GM12878 (cell line): ENCODE measurements at regions not wholly inside any gene's neighbourhood (a gene's known extent, or its start where the extent isn't known, plus 50 kb on each side); places are given as distances from the start of the nearest gene placed in this dataset.
A peak's percentile ranks its signal among the peaks of the same experiment; 100 is the strongest.

Source experiments
- ATAC-seq: fragments of 200-7000 bp; cut with Tn5 transposase; 3 replicates; pipeline ENCODE4 v1.9.1; 2020; ENCODE audit warnings: mild to moderate bottlenecking, moderate library complexity
- BruUV-seq: library from RNA; stranded (reverse); fragments of 400-500 nt; replicated peaks from 2 replicates; lab custom pipeline; 2021; lab: Mats Ljungman, UMichigan
- CTCF ChIA-PET: fragments of 300-600 bp; sonication (Branson Sonifier 250); formaldehyde crosslinking; extraction: SDS; loops from one replicate; lab custom pipeline; 2021; ENCODE audit warnings: inconsistent platforms; lab: Yijun Ruan, JAX
- POLR2A ChIA-PET: fragments of 350-600 bp; formaldehyde crosslinking; extraction: SDS; loops from one replicate; lab custom pipeline; 2021; ENCODE audit warnings: inconsistent platforms; lab: Charles Lee
- RAD21 ChIA-PET: fragments of 300-600 bp; sonication (Branson Sonifier 250); formaldehyde crosslinking; loops from one replicate; lab custom pipeline; 2023; ENCODE audit warnings: antibody characterized with exemption; ENCODE audit not compliant: unreplicated experiment; lab: Charles Lee
- SMC1A ChIA-PET: fragments of 300-600 bp; sonication (Branson Sonifier 250); formaldehyde crosslinking; loops from one replicate; lab custom pipeline; 2023; ENCODE audit not compliant: unreplicated experiment, uncharacterized antibody; lab: Charles Lee
- DNase-seq: peaks from one replicate; pipeline ENCODE4 v3.0.0-alpha.2; 2011; ENCODE audit warnings: low read depth, low spot score
- FAIRE-seq: peaks from 3 replicates; lab custom pipeline; 2011; peaks lifted over from hg19 to GRCh38; lab: Jason Lieb, UNC
- H2AFZ ChIP-seq: 2 replicates; pipeline ENCODE4 v1.6.0; 2011; ENCODE audit warnings: low read depth, low read length, control low read depth; ENCODE audit not compliant: control insufficient read depth
- H3K27ac ChIP-seq: 2 replicates; pipeline ENCODE4 v1.5.1; 2011; ENCODE audit warnings: control low read depth; ENCODE audit not compliant: control insufficient read depth, insufficient read depth
- H3K27me3 ChIP-seq, 2 experiments: replicated peaks in 1 of 2; 2 replicates each; pipeline versions ENCODE4 v1.6.0 to v1.6.1; 2011; ENCODE audit warnings: low read length in 1 of 2; ENCODE audit not compliant: control insufficient read depth in 2 of 2, insufficient read depth in 2 of 2
- H3K36me3 ChIP-seq, 2 experiments: 2 replicates each; pipeline ENCODE4 v1.5.1; 2011; ENCODE audit warnings: low read length in 1 of 2; ENCODE audit not compliant: control insufficient read depth in 2 of 2, insufficient read depth in 2 of 2
- H3K4me1 ChIP-seq: 2 replicates; pipeline ENCODE4 v1.6.1; 2011; ENCODE audit warnings: mild to moderate bottlenecking, low read length, moderate library complexity, mixed read lengths; ENCODE audit not compliant: control insufficient read depth, insufficient read depth
- H3K4me2 ChIP-seq: 2 replicates; pipeline ENCODE4 v1.6.0; 2011; ENCODE audit warnings: control low read depth; ENCODE audit not compliant: control insufficient read depth, insufficient read depth
- H3K4me3 ChIP-seq: fragments of 200-600 bp; sonication (generic); 2 replicates; pipeline ENCODE4 v1.5.1; 2016
- H3K79me2 ChIP-seq: 2 replicates; pipeline ENCODE4 v1.6.0; 2011; ENCODE audit warnings: low read length; ENCODE audit not compliant: control insufficient read depth, insufficient read depth
- H3K9ac ChIP-seq: 2 replicates; pipeline ENCODE4 v1.8.0; 2011; ENCODE audit warnings: low read length, control low read depth, mixed read lengths; ENCODE audit not compliant: control insufficient read depth, insufficient read depth
- H3K9me3 ChIP-seq: replicated peaks from 3 replicates; pipeline ENCODE4 v1.5.1; 2011; ENCODE audit warnings: mild to moderate bottlenecking, low read length; ENCODE audit not compliant: control insufficient read depth, insufficient read depth
- H4K20me1 ChIP-seq: 2 replicates; pipeline ENCODE4 v1.6.0; 2011; ENCODE audit not compliant: control insufficient read depth, insufficient read depth
- CBX5 ChIP-seq: sonication (generic); IDR thresholded peaks from 2 replicates; pipeline ENCODE4 v1.6.1; 2016; ENCODE audit warnings: low read depth, moderate library complexity, mild to moderate bottlenecking, inconsistent platforms
- EZH2 ChIP-seq: IDR thresholded peaks from 2 replicates; pipeline ENCODE4 v1.6.1; 2012; ENCODE audit warnings: low read depth, mild to moderate bottlenecking, control low read depth, inconsistent platforms, low read length, borderline replicate concordance; ENCODE audit not compliant: control insufficient read depth
- RAD51 ChIP-seq: fragments of 450-650 bp; IDR thresholded peaks from 2 replicates; pipeline ENCODE4 v1.6.1; 2016; ENCODE audit warnings: moderate library complexity, mild to moderate bottlenecking, inconsistent platforms
- RUNX3 ChIP-seq: IDR thresholded peaks from 2 replicates; pipeline ENCODE4 v1.6.1; 2012; ENCODE audit warnings: low read length, inconsistent platforms
- ZNF384 ChIP-seq: IDR thresholded peaks from 2 replicates; pipeline ENCODE4 v1.6.1; 2012; ENCODE audit warnings: low read depth, mild to moderate bottlenecking, low read length, improper control_type of control experiment, borderline replicate concordance
- WGBS: methylation state at CpG from one replicate; pipeline ENCODE4 v1.1.6; 2016; ENCODE audit warnings: low lambda C conversion rate; ENCODE audit not compliant: insufficient replicate concordance, insufficient coverage; ENCODE audit errors: missing lambda C conversion rate; 5-methylcytosine and 5-hydroxymethylcytosine counted together
- in situ Hi-C: fragments of 300-500 bp; cut with MboI; formaldehyde crosslinking; loops from 9 replicates; pipeline ENCODE4 v1.14.3; 2018; ENCODE audit warnings: mixed read lengths
- intact Hi-C: fragments of 100-400 bp; cut with micrococcal nuclease; formaldehyde crosslinking; loops from one replicate; pipeline ENCODE4 v1.14.2; 2022; ENCODE audit not compliant: unreplicated experiment

- no peak for TF ChIP-seq CBX5
These were observed 373.8 kb upstream of the PROK2 start (continued) for GRCh38 chr3:72158639-72159326.

GRCh38 chr3:72157748-72158638, 373.0 kb upstream of the PROK2 start:
- FAIRE-seq (no peak), DNase-seq (no peak), ATAC-seq (peak; percentile 77)
- RAD21 ChIA-PET = interaction anchor here (1.4 kb wide), 1 partner anchor 56 kb away, joined by 3 read pairs; no protein-coding TSS in a partner anchor
- Histone ChIP-seq H3K4me1 (peaks cover 22% of the 10 kb centered on the region), H2AFZ (no peak overlapping the region), H3K4me3 (no peak overlapping the region), H3K27me3 (no peaks in the 10 kb centered on the region), H3K4me2 (no peak overlapping the region), H3K9ac (no peak overlapping the region), H4K20me1 (no peaks in the 10 kb centered on the region), H3K27ac (no peak overlapping the region), H3K36me3 (no peaks in the 10 kb centered on the region), H3K79me2 (no peaks in the 10 kb centered on the region), H3K9me3 (peaks cover 2% of the 10 kb centered on the region; the same call in 2 of the 3 replicates)
- CTCF ChIA-PET = interaction anchor here (1.0 kb wide), 2 partner anchors 7 to 508 kb away, joined by 3 read pairs; no protein-coding TSS in a partner anchor
- in situ Hi-C loops = no loop called here
- SMC1A ChIA-PET = interaction anchor here (0.9 to 1.9 kb wide), 3 partner anchors 33 to 57 kb away, joined by 3 to 5 read pairs (median 4); no protein-coding TSS in a partner anchor
- intact Hi-C loops = no loop called here
- 82% methylated on average over 7 of the region's 7 CpGs for WGBS
- POLR2A ChIA-PET = interaction anchor here (1.5 kb wide), 1 partner anchor 24 kb away, joined by 4 read pairs; no protein-coding TSS in a partner anchor
- TF ChIP-seq EZH2 (no peak), RAD51 (peak; percentile 22; the same call in 1 of the 2 replicates), ZNF384 (no peak), RUNX3 (peak; percentile 53)
- BruUV-seq = no TSS peak
